GM21737 (cell line): ENCODE measurements at regions not wholly inside any gene's neighbourhood (a gene's known extent, or its start where the extent isn't known, plus 50 kb on each side); places are given as distances from the start of the nearest gene placed in this dataset.

ENCODE experiments used
- ATAC-seq: cut with Tn5 transposase; IDR thresholded peaks from one replicate; pipeline ENCODE4 v1.9.1; 2021; ENCODE audit warnings: mild to moderate bottlenecking, moderate library complexity; ENCODE audit not compliant: unreplicated experiment

GRCh38 chr14:42190744-42191143 is 584.1 kb downstream of the LRFN5 start:
- ATAC-seq = no peak

- no peak for ATAC-seq
Measured at GRCh38 chr14:42187846-42188245, 581.2 kb downstream of the LRFN5 start.

GRCh38 chr14:42185718-42186117 is 579.0 kb downstream of the LRFN5 start:
- no peak for ATAC-seq

- no peak for ATAC-seq
Measured at GRCh38 chr14:42174357-42174756, 567.7 kb downstream of the LRFN5 start.

- ATAC-seq = no peak
Measured at GRCh38 chr14:42173206-42173605, 566.5 kb downstream of the LRFN5 start.

- ATAC-seq = no peak
Measured at GRCh38 chr14:42172304-42172703, 565.6 kb downstream of the LRFN5 start.

- ATAC-seq = no peak
Measured at GRCh38 chr14:42163136-42163535, 556.5 kb downstream of the LRFN5 start.

- no peak for ATAC-seq
Measured at GRCh38 chr14:42159138-42159537, 552.5 kb downstream of the LRFN5 start.

- no peak for ATAC-seq
Measured at GRCh38 chr14:42149609-42150261, 543.1 kb downstream of the LRFN5 start.

GRCh38 chr14:42145766-42146165 is 539.1 kb downstream of the LRFN5 start:
- ATAC-seq = no peak

- ATAC-seq = no peak
Measured at GRCh38 chr14:42143114-42143513, 536.4 kb downstream of the LRFN5 start.

GRCh38 chr14:42141328-42141727 is 534.7 kb downstream of the LRFN5 start:
- ATAC-seq = no peak

- no peak for ATAC-seq
Measured at GRCh38 chr14:42140831-42141279, 534.2 kb downstream of the LRFN5 start.

GRCh38 chr14:42140001-42140400 is 533.3 kb downstream of the LRFN5 start:
- no peak for ATAC-seq

GRCh38 chr14:42138406-42138805 is 531.7 kb downstream of the LRFN5 start:
- no peak for ATAC-seq

- ATAC-seq = no peak
Measured at GRCh38 chr14:42130815-42131214, 524.1 kb downstream of the LRFN5 start.

GRCh38 chr14:42123526-42123925 is 516.9 kb downstream of the LRFN5 start:
- no peak for ATAC-seq

- no peak for ATAC-seq
Measured at GRCh38 chr14:42113358-42114069, 506.8 kb downstream of the LRFN5 start.

- no peak for ATAC-seq
Measured at GRCh38 chr14:42112108-42112507, 505.4 kb downstream of the LRFN5 start.

GRCh38 chr14:42111355-42111754 is 504.7 kb downstream of the LRFN5 start:
- ATAC-seq = no peak

GRCh38 chr14:42110167-42110566 is 503.5 kb downstream of the LRFN5 start:
- no peak for ATAC-seq

GRCh38 chr14:42095155-42095554 is 488.5 kb downstream of the LRFN5 start:
- no peak for ATAC-seq

- ATAC-seq = no peak
Measured at GRCh38 chr14:42090122-42090521, 483.4 kb downstream of the LRFN5 start.
